Hippocampal formation (tissue), 2 donors: ENCODE measurements at regions not wholly inside any gene's neighbourhood (a gene's known extent, or its start where the extent isn't known, plus 50 kb on each side); places are given as distances from the start of the nearest gene placed in this dataset.
"Not testable (repeated sequence)": the region's sequence is repeated elsewhere in the genome, so short reads cannot be mapped to it uniquely, and the experiment has no call there.

Experiments
- DNase-seq, 2 donors: peaks; one replicate each; lab custom pipeline; 2025; lab: John Stamatoyannopoulos, UW

GRCh38 chr6:128597956-128598355 is 77.6 kb upstream of the PTPRK start:
- no peak for DNase-seq

GRCh38 chr6:128597004-128597403 is 76.6 kb upstream of the PTPRK start:
- no peak for DNase-seq

- DNase-seq, result no peak
Measured at GRCh38 chr6:128595544-128595943, 75.1 kb upstream of the PTPRK start.

GRCh38 chr6:128586095-128586494 is 65.7 kb upstream of the PTPRK start:
- no peak for DNase-seq

- no peak for DNase-seq
Measured at GRCh38 chr6:128580224-128581110, 60.1 kb upstream of the PTPRK start.

GRCh38 chr6:128575254-128575653 is 54.9 kb upstream of the PTPRK start:
- DNase-seq, result not testable (repeated sequence)

GRCh38 chr6:128574402-128574801 is 54.0 kb upstream of the PTPRK start:
- DNase-seq, result no peak

- no peak for DNase-seq
Measured at GRCh38 chr6:128573036-128573435, 52.6 kb upstream of the PTPRK start.

GRCh38 chr6:128572294-128572693 is 51.9 kb upstream of the PTPRK start:
- DNase-seq, result no peak

- DNase-seq, result no peak
Measured at GRCh38 chr6:128570680-128571063, 50.3 kb upstream of the PTPRK start.

- no peak for DNase-seq
Measured at GRCh38 chr6:128569732-128570679, 49.6 kb upstream of the PTPRK start.
